ENCODE measurements at regions not wholly inside any gene's neighbourhood (a gene's known extent, or its start where the extent isn't known, plus 50 kb on each side); places are given as distances from the start of the nearest gene placed in this dataset.

GRCh38 chr13:99743094-99743493, 228.5 kb downstream of the ZIC5 start:
- intact Hi-C loops (cut with DNase I): no loop called here
- no peak overlapping the region for H3K4me3 ChIP-seq
- no peaks in the 10 kb centered on the region for H3K27me3 ChIP-seq
- no peak for TF ChIP-seq POLR2A (IDR thresholded peaks at IDR 0.05)
- TF ChIP-seq CTCF (IDR thresholded peaks at IDR 0.05): no peak
- H3K4me1 ChIP-seq: peaks cover 0 to 19% (median 0%) of the 10 kb centered on the region in 3 donors
- no peak for DNase-seq
- H3K27ac ChIP-seq: no peak overlapping the region
- no peaks in the 10 kb centered on the region for H3K9me3 ChIP-seq
- WGBS, 2 donors: 60 to 71% methylated on average over 4 of the region's 4 CpGs
- H3K36me3 ChIP-seq: no peaks in the 10 kb centered on the region

- no peaks in the 10 kb centered on the region for H3K36me3 ChIP-seq
- intact Hi-C loops (cut with DNase I): no loop called here
- no peaks in the 10 kb centered on the region for H3K9me3 ChIP-seq
- H3K27me3 ChIP-seq: no peaks in the 10 kb centered on the region
- 48 to 65% methylated on average over 6 of the region's 6 CpGs for WGBS, 2 donors
- TF ChIP-seq POLR2A (IDR thresholded peaks at IDR 0.05): no peak
- TF ChIP-seq CTCF (IDR thresholded peaks at IDR 0.05): no peak
- DNase-seq: no peak
- peaks cover 0 to 19% (median 0%) of the 10 kb centered on the region in 3 donors for H3K4me1 ChIP-seq
- H3K27ac ChIP-seq: no peak overlapping the region
- H3K4me3 ChIP-seq: no peak overlapping the region
These were observed 229.6 kb downstream of the ZIC5 start for GRCh38 chr13:99741960-99742359.

- Histone ChIP-seq H3K27me3 (no peaks in the 10 kb centered on the region), H3K9me3 (no peaks in the 10 kb centered on the region), H3K27ac (no peak overlapping the region), H3K4me3 (no peak overlapping the region), H3K4me1 (peaks cover 0 to 19% (median 0%) of the 10 kb centered on the region in 3 donors), H3K36me3 (no peaks in the 10 kb centered on the region)
- TF ChIP-seq CTCF (IDR thresholded peaks at IDR 0.05): no peak
- no peak for TF ChIP-seq POLR2A (IDR thresholded peaks at IDR 0.05)
- WGBS, 2 donors: 90% methylated on average over 17 of the region's 17 CpGs
- DNase-seq: no peak
- intact Hi-C loops (cut with DNase I): no loop called here
These were observed 231.2 kb downstream of the ZIC5 start for GRCh38 chr13:99740251-99740979.

- Histone ChIP-seq H3K9me3 (no peaks in the 10 kb centered on the region), H3K27me3 (no peaks in the 10 kb centered on the region), H3K36me3 (no peaks in the 10 kb centered on the region), H3K4me3 (no peak overlapping the region), H3K4me1 (peaks cover 0 to 19% (median 0%) of the 10 kb centered on the region in 3 donors), H3K27ac (no peak overlapping the region)
- intact Hi-C loops (cut with DNase I): no loop called here
- TF ChIP-seq POLR2A (IDR thresholded peaks at IDR 0.05) (no peak), CTCF (IDR thresholded peaks at IDR 0.05) (no peak)
- 66 to 68% methylated on average over 4 of the region's 4 CpGs for WGBS, 2 donors
- no peak for DNase-seq
These were observed 232.9 kb downstream of the ZIC5 start for GRCh38 chr13:99738626-99739025.

GRCh38 chr13:99737481-99738245, 233.9 kb downstream of the ZIC5 start:
- 91 to 93% methylated on average over 8 of the region's 8 CpGs for WGBS, 2 donors
- no peaks in the 10 kb centered on the region for H3K9me3 ChIP-seq
- TF ChIP-seq POLR2A (IDR thresholded peaks at IDR 0.05) (no peak), CTCF (IDR thresholded peaks at IDR 0.05) (no peak)
- no peaks in the 10 kb centered on the region for H3K36me3 ChIP-seq
- H3K27me3 ChIP-seq: no peaks in the 10 kb centered on the region
- no peak overlapping the region for H3K27ac ChIP-seq
- intact Hi-C loops (cut with DNase I): no loop called here
- no peak for DNase-seq
- peaks cover 0 to 11% (median 0%) of the 10 kb centered on the region in 3 donors for H3K4me1 ChIP-seq
- no peak overlapping the region for H3K4me3 ChIP-seq
